HUES6 (cell line): ENCODE measurements at regions not wholly inside any gene's neighbourhood (a gene's known extent, or its start where the extent isn't known, plus 50 kb on each side); places are given as distances from the start of the nearest gene placed in this dataset.

Experiments used
- H3K27ac ChIP-seq: 2 replicates; pipeline ENCODE4 v1.7.0; 2013; ENCODE audit warnings: low read depth, mild to moderate bottlenecking, low read length, inconsistent platforms
- H3K27me3 ChIP-seq: 2 replicates; pipeline ENCODE4 v1.6.1; 2013; ENCODE audit warnings: low read length; ENCODE audit not compliant: control insufficient read depth, insufficient read depth
- H3K36me3 ChIP-seq: 2 replicates; pipeline ENCODE4 v1.6.1; 2013; ENCODE audit warnings: low read length; ENCODE audit not compliant: control insufficient read depth, insufficient read depth
- H3K4me1 ChIP-seq: 2 replicates; pipeline ENCODE4 v1.6.1; 2013; ENCODE audit warnings: low read length; ENCODE audit not compliant: control insufficient read depth, insufficient read depth
- H3K4me3 ChIP-seq: 2 replicates; pipeline ENCODE4 v1.5.1; 2013; ENCODE audit warnings: low read depth, low read length
- H3K9ac ChIP-seq: one replicate; pipeline ENCODE4 v1.6.1; 2013; ENCODE audit warnings: mild to moderate bottlenecking, low read length
- H3K9me3 ChIP-seq: 2 replicates; pipeline ENCODE4 v1.6.1; 2013; ENCODE audit warnings: low read depth, low read length; ENCODE audit not compliant: control insufficient read depth, insufficient read depth

GRCh38 chr14:98101323-98101722, 1170.7 kb downstream of the BCL11B start:
- Histone ChIP-seq H3K9me3 (no peaks in the 10 kb centered on the region), H3K4me3 (no peak overlapping the region), H3K27me3 (peaks cover 2% of the 10 kb centered on the region; the same call in 1 of the 2 replicates), H3K4me1 (no peaks in the 10 kb centered on the region), H3K9ac (no peak overlapping the region), H3K27ac (no peak overlapping the region), H3K36me3 (no peaks in the 10 kb centered on the region)

DNA sequence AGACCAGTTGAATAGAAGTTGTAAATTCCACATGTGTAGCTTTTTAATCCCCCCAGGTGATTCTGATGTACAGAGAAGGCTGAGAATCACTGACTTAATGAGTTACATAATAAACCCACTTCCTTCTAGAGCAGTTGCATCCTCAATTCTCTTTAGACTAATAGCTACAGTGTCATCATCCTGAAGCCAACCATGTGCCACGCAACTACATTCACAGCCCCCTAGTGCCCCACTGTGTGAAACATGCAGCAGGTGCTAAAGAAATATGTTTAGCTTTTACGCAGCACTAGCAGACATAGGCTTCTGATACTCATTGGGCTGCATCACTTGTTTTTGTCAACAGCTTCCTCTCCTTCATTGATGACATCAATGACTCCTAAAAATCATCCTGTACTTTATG, 1168.3 kb downstream of the BCL11B start:
- Histone ChIP-seq H3K27ac (no peak overlapping the region), H3K4me1 (peaks cover 6% of the 10 kb centered on the region; the same call in 1 of the 2 replicates), H3K36me3 (no peaks in the 10 kb centered on the region), H3K9me3 (no peaks in the 10 kb centered on the region), H3K27me3 (peaks cover 2% of the 10 kb centered on the region; the same call in 1 of the 2 replicates), H3K4me3 (no peak overlapping the region), H3K9ac (no peak overlapping the region)

- H3K9ac ChIP-seq, result no peak overlapping the region
- peaks cover under 1% of the 10 kb centered on the region; the same call in 1 of the 2 replicates for H3K27me3 ChIP-seq
- no peaks in the 10 kb centered on the region for H3K36me3 ChIP-seq
- no peak overlapping the region for H3K27ac ChIP-seq
- H3K4me3 ChIP-seq, result no peak overlapping the region
- peaks cover 6% of the 10 kb centered on the region; the same call in 1 of the 2 replicates for H3K4me1 ChIP-seq
- H3K9me3 ChIP-seq, result no peaks in the 10 kb centered on the region
Measured at GRCh38 chr14:98109326-98109725, 1162.7 kb downstream of the BCL11B start.

- Histone ChIP-seq H3K4me1 (peaks cover 6% of the 10 kb centered on the region; the same call in 1 of the 2 replicates), H3K9me3 (no peaks in the 10 kb centered on the region), H3K36me3 (no peaks in the 10 kb centered on the region), H3K4me3 (no peak overlapping the region), H3K27ac (no peak overlapping the region), H3K9ac (no peak overlapping the region), H3K27me3 (no peaks in the 10 kb centered on the region)
Measured at GRCh38 chr14:98112194-98112780, 1159.7 kb downstream of the BCL11B start.

- Histone ChIP-seq H3K9ac (no peak overlapping the region), H3K9me3 (no peaks in the 10 kb centered on the region), H3K27me3 (no peaks in the 10 kb centered on the region), H3K4me3 (no peak overlapping the region), H3K36me3 (no peaks in the 10 kb centered on the region), H3K4me1 (no peaks in the 10 kb centered on the region), H3K27ac (no peak overlapping the region)
Measured at GRCh38 chr14:98114122-98114895, 1157.7 kb downstream of the BCL11B start.

GRCh38 chr14:98114946-98115345, 1157.1 kb downstream of the BCL11B start:
- no peaks in the 10 kb centered on the region for H3K9me3 ChIP-seq
- H3K4me3 ChIP-seq, result no peak overlapping the region
- no peaks in the 10 kb centered on the region for H3K27me3 ChIP-seq
- no peaks in the 10 kb centered on the region for H3K4me1 ChIP-seq
- H3K36me3 ChIP-seq, result no peaks in the 10 kb centered on the region
- H3K27ac ChIP-seq, result no peak overlapping the region
- no peak overlapping the region for H3K9ac ChIP-seq

DNA sequence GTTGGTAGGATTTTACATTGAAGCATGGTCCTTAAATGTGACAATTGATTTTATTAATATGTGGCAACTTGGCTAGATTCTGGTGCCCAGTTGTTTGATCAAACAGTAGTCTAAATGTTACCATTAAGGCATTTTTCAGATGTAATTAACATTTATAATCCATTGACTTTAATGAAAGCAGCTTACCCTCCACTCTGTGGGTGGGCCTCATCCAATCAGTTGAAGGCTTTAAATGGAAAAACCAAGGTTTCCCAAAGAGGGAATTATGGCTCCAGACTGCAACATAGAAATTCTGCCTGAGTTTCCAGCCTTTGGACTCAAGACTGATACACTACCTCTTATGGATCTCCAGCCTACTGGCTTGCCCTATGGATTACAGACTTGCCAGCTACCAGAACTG, 1153.2 kb downstream of the BCL11B start:
- Histone ChIP-seq H3K9ac (no peak overlapping the region), H3K36me3 (no peaks in the 10 kb centered on the region), H3K9me3 (no peaks in the 10 kb centered on the region), H3K27ac (no peak overlapping the region), H3K4me1 (no peaks in the 10 kb centered on the region), H3K4me3 (no peak overlapping the region), H3K27me3 (no peaks in the 10 kb centered on the region)

- Histone ChIP-seq H3K27ac (no peak overlapping the region), H3K27me3 (no peaks in the 10 kb centered on the region), H3K36me3 (no peaks in the 10 kb centered on the region), H3K9me3 (no peaks in the 10 kb centered on the region), H3K4me1 (no peaks in the 10 kb centered on the region), H3K9ac (no peak overlapping the region), H3K4me3 (no peak overlapping the region)
Measured at GRCh38 chr14:98119739-98120138, 1152.3 kb downstream of the BCL11B start.

- Histone ChIP-seq H3K9ac (no peak overlapping the region), H3K9me3 (no peaks in the 10 kb centered on the region), H3K36me3 (no peaks in the 10 kb centered on the region), H3K4me1 (no peaks in the 10 kb centered on the region), H3K27me3 (no peaks in the 10 kb centered on the region), H3K4me3 (no peak overlapping the region), H3K27ac (no peak overlapping the region)
Measured at GRCh38 chr14:98120831-98121464, 1151.0 kb downstream of the BCL11B start.

DNA sequence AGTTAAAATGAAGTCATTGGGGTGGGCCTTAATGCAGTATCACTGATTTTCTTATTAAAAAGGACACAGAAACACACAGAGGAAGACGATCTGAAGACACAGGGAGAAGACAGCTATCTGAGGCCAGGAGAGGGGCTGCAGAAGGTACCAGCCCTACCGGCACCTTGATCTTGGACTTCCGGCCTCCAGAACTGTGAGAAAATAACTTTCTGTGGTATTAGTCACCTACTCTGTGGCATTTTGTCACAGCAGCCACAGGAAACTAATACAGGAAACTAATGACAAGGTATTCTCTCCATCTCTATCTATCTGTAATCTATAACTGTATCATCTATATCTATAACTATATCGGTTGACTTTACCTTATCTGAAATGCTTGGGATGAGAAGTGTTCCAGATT, 1149.5 kb downstream of the BCL11B start:
- Histone ChIP-seq H3K27ac (no peak overlapping the region), H3K4me1 (no peaks in the 10 kb centered on the region), H3K27me3 (no peaks in the 10 kb centered on the region), H3K9me3 (no peaks in the 10 kb centered on the region), H3K9ac (no peak overlapping the region), H3K36me3 (no peaks in the 10 kb centered on the region), H3K4me3 (no peak overlapping the region)

DNA sequence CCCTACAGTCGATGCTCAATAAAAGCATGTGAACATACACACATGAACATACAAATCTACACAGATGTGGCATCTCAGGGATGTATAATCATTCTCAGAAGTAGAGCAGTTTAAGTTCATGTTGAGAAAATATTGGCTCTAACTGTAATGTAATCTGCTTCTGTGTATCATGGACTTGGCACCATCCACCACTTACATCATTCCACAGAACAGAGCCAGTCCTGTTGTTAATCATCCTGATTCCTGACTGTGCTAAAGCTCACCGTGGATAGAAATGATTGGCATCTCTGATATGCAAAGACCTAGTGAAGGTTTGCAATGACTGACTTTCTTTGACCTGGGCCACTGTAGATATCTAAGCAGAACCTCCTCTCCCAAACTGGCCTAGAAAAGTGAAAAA, 1141.3 kb downstream of the BCL11B start:
- no peaks in the 10 kb centered on the region for H3K27me3 ChIP-seq
- no peaks in the 10 kb centered on the region for H3K36me3 ChIP-seq
- H3K27ac ChIP-seq, result no peak overlapping the region
- no peaks in the 10 kb centered on the region for H3K4me1 ChIP-seq
- no peak overlapping the region for H3K4me3 ChIP-seq
- H3K9me3 ChIP-seq, result no peaks in the 10 kb centered on the region
- no peak overlapping the region for H3K9ac ChIP-seq
